ENCODE measurements at regions not wholly inside any gene's neighbourhood (a gene's known extent, or its start where the extent isn't known, plus 50 kb on each side); places are given as distances from the start of the nearest gene placed in this dataset.

DNA sequence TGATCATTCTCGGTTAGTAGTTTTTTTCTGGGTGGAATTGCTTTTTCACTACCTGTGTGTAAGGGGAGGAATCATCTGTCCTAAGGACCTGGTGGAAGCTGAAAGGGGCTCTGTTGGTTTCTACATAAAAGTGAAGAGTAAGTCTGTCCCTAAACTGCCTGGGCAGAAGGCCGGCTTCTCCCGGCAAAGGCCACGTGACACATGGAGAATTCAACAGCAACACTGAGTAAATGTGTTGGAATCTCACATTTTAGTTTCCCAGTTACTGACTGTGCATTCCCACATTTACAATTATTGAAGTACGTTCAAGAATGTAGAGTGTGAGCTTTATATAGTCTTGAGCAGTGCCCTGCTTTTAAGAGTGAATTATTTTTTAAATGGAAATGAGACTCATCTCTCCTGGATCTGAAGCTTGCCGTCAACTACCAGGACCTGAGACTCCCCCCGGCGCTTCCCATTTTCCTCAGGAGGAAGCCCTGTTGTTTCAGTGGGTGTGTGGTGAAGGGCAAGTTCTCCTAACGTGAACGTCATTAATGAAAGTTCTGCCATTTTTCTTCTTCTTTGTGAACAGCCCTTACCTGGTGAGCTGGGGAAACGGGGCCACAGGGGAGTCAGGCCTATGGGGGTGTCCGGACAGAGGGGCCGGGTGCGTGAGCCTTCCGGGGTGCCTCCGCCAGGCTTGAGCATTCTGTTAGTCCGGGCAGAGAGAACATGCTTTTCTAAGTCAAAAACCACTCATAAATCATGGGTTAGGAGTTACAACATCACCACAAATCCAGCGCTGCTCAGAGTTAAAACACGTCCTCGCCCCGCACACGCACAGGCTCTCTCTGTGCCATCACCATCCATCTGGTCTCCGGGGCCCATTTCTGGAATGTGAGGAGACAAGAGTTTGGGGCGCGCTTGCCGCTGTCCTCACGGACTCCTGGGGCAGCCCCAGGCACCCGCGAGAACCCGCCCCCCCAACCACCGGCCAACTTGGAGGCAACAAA is 56.6 kb upstream of the SMOC2 start:
- no peak for TF ChIP-seq POLR2AphosphoS5 (IDR thresholded peaks at IDR 0.05; ENCODE audit: low read depth, low read length)
- no peak for TF ChIP-seq POLR2A (IDR thresholded peaks at IDR 0.05; ENCODE audit: low read depth, low read length)
- no peak for TF ChIP-seq POU2F2 (IDR thresholded peaks at IDR 0.05; ENCODE audit: low read depth, low read length)
- TF ChIP-seq TAF1 (IDR thresholded peaks at IDR 0.05; ENCODE audit: low read depth, low read length), result no peak
- TF ChIP-seq SPI1 (IDR thresholded peaks at IDR 0.05; ENCODE audit: low read depth, low read length), result no peak
- no peak for TF ChIP-seq PAX5 (IDR thresholded peaks at IDR 0.05; ENCODE audit: insufficient read depth, low read length, severe bottlenecking)
